Left ventricle myocardium inferior (tissue), 1 donor: ENCODE measurements at regions not wholly inside any gene's neighbourhood (a gene's known extent, or its start where the extent isn't known, plus 50 kb on each side); places are given as distances from the start of the nearest gene placed in this dataset.

Experiments used
- DNase-seq: peaks from one replicate; pipeline ENCODE4 v3.0.0-alpha.2; 2020
- H3K27ac ChIP-seq: fragments of 200-600 bp; replicated peaks from 2 replicates; pipeline ENCODE4 v1.8.0; 2021
- H3K27me3 ChIP-seq: fragments of 200-600 bp; 2 replicates; pipeline ENCODE4 v1.8.0; 2021; ENCODE audit warnings: low read depth
- H3K36me3 ChIP-seq: fragments of 200-600 bp; 2 replicates; pipeline ENCODE4 v1.8.0; 2021
- H3K4me1 ChIP-seq: fragments of 200-600 bp; 2 replicates; pipeline ENCODE4 v1.8.0; 2021
- H3K4me3 ChIP-seq: fragments of 200-600 bp; 2 replicates; pipeline ENCODE4 v1.8.0; 2021; ENCODE audit warnings: mild to moderate bottlenecking, moderate library complexity
- H3K9me3 ChIP-seq: fragments of 200-600 bp; replicated peaks from 2 replicates; pipeline ENCODE4 v1.8.0; 2021
- CTCF ChIP-seq: fragments of 200-600 bp; IDR thresholded peaks from 2 replicates; pipeline ENCODE4 v1.8.0; 2021; ENCODE audit warnings: antibody characterized with exemption, mild to moderate bottlenecking, borderline replicate concordance
- intact Hi-C: fragments of 100-400 bp; cut with micrococcal nuclease; formaldehyde crosslinking; loops from one replicate; pipeline ENCODE4 v1.11.0; 2022
- donor health status: DM: no; HTN: yes; CAD: no; lungs with severe emphysema.

DNA sequence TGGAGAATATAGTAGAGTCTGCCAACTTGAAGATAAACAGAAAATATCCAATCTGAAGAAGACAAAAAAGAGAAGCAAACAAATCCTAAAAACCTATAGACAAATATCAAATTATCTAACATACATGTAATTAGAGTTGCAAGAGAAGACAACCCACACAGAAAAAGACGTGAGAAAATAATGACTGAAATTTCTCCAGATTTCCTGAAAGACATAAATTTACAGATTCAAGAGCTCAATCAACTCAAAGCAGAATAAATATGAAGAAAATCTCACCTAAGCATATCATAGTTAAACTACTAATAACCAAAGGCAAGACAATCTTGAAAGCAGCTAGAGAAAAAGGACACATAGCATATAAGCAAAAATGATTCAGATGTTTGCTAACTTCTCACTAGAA is 261.2 kb upstream of the NFIA start:
- Histone ChIP-seq H3K4me3 (no peak overlapping the region), H3K9me3 (peaks cover under 1% of the 10 kb centered on the region), H3K4me1 (no peaks in the 10 kb centered on the region), H3K27me3 (no peaks in the 10 kb centered on the region), H3K36me3 (no peaks in the 10 kb centered on the region), H3K27ac (no peak overlapping the region)
- no peak for TF ChIP-seq CTCF
- intact Hi-C loops = no loop called here
- no peak for DNase-seq

DNA sequence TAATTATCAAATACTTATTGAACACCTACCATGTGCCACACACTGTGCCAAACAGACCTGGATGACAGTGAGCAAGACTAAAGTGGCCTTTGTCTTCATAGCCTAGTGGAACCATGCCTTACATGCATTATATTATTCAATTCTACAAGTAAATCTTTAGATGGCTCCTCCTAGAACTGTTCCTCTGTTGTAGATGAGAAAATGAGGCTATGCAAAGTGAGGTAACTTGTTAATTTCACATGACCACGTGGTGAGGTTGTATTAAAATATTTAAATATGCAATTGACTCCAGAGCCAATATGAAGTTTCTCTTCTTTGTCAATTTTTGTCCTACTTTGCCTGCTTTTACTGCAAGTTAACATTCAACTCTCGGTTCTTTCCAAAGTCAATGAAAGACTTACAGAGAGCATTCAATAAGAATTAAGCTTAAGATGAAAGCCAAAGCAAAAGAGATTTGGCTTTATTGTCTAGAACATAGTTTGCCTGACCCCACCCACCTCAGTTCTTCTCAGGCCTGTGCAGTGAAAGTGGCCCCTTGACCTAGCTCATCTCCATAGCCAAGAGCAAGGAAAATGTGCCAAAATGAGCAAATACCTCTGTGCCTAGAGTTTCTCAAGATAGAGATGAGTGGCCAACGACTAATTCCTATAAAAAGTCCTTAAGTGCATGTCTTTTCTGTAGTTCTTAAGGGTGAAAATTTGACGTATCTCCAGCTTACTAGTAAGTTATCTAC is 263.2 kb upstream of the NFIA start:
- H3K9me3 ChIP-seq = no peaks in the 10 kb centered on the region
- H3K4me3 ChIP-seq = no peak overlapping the region
- no peak for TF ChIP-seq CTCF
- no peak for DNase-seq
- intact Hi-C loops = no loop called here
- H3K36me3 ChIP-seq = no peaks in the 10 kb centered on the region
- no peaks in the 10 kb centered on the region for H3K27me3 ChIP-seq
- H3K27ac ChIP-seq = no peak overlapping the region
- H3K4me1 ChIP-seq = peaks cover 5% of the 10 kb centered on the region

- Histone ChIP-seq H3K36me3 (no peaks in the 10 kb centered on the region), H3K27me3 (no peaks in the 10 kb centered on the region), H3K4me3 (no peak overlapping the region), H3K27ac (no peak overlapping the region), H3K9me3 (no peaks in the 10 kb centered on the region), H3K4me1 (peaks cover 12% of the 10 kb centered on the region)
- TF ChIP-seq CTCF = no peak
- no peak for DNase-seq
- intact Hi-C loops = no loop called here
Measured at GRCh38 chr1:60813071-60813470, 269.3 kb upstream of the NFIA start.

GRCh38 chr1:60809204-60809980 is 273.0 kb upstream of the NFIA start:
- no peak for DNase-seq
- peaks cover 26% of the 10 kb centered on the region for H3K9me3 ChIP-seq
- H3K4me1 ChIP-seq = peaks cover 9% of the 10 kb centered on the region
- intact Hi-C loops = no loop called here
- TF ChIP-seq CTCF = no peak
- no peaks in the 10 kb centered on the region for H3K27me3 ChIP-seq
- no peak overlapping the region for H3K27ac ChIP-seq
- H3K4me3 ChIP-seq = no peak overlapping the region
- H3K36me3 ChIP-seq = no peaks in the 10 kb centered on the region

- no peak for DNase-seq
- no peak for TF ChIP-seq CTCF
- no peak overlapping the region for H3K4me3 ChIP-seq
Measured at GRCh38 chr1:60808676-60809075, 273.7 kb upstream of the NFIA start.

More at GRCh38 chr1:60808676-60809075, 273.7 kb upstream of the NFIA start:
- H3K4me1 ChIP-seq = peaks cover 2% of the 10 kb centered on the region
- no peaks in the 10 kb centered on the region for H3K36me3 ChIP-seq
- H3K27ac ChIP-seq = no peak overlapping the region
- no peaks in the 10 kb centered on the region for H3K27me3 ChIP-seq
- intact Hi-C loops = no loop called here
- peaks cover 31% of the 10 kb centered on the region for H3K9me3 ChIP-seq
